SK-N-SH (cell line): ENCODE measurements at regions not wholly inside any gene's neighbourhood (a gene's known extent, or its start where the extent isn't known, plus 50 kb on each side); places are given as distances from the start of the nearest gene placed in this dataset.

ENCODE experiments used
- FOXJ3 ChIP-seq: sonication (generic); formaldehyde crosslinking; IDR thresholded peaks from 2 replicates; pipeline ENCODE4 v1.5.1; 2020; ENCODE audit warnings: mild to moderate bottlenecking, missing genetic modification reagents
- FOXM1 ChIP-seq: IDR thresholded peaks from 2 replicates; pipeline ENCODE4 v1.4.0; 2012; ENCODE audit warnings: low read depth, mild to moderate bottlenecking
- SIN3A ChIP-seq: IDR thresholded peaks from 2 replicates; pipeline ENCODE4 v1.6.1; 2012; ENCODE audit warnings: low read depth, mild to moderate bottlenecking, low read length, moderate library complexity, borderline replicate concordance

GRCh38 chr17:34163123-34163522 is 92.0 kb upstream of the CCL2 start:
- TF ChIP-seq SIN3A, result no peak
- TF ChIP-seq FOXM1, result no peak
- no peak for TF ChIP-seq FOXJ3
